ENCODE measurements at regions not wholly inside any gene's neighbourhood (a gene's known extent, or its start where the extent isn't known, plus 50 kb on each side); places are given as distances from the start of the nearest gene placed in this dataset.

GRCh38 chr2:190766174-190766572 is 114.4 kb upstream of the GLS start:
- no peak for TF ChIP-seq CTCF (IDR thresholded peaks at IDR 0.05)
- TF ChIP-seq EZH2 (IDR thresholded peaks at IDR 0.05; ENCODE audit: borderline replicate concordance, insufficient read depth, low read depth, low read length, poor library complexity, severe bottlenecking), result no peak

All from B cell (primary cell).